ENCODE measurements at regions not wholly inside any gene's neighbourhood (a gene's known extent, or its start where the extent isn't known, plus 50 kb on each side); places are given as distances from the start of the nearest gene placed in this dataset.

GRCh38 chr5:2156358-2157059, 273.8 kb upstream of the IRX4 start:
- Histone ChIP-seq H3K9ac (ENCODE audit: low read length) (no peak overlapping the region), H3K9me3 (ENCODE audit: low read length) (no peaks in the 10 kb centered on the region), H3F3A (ENCODE audit: insufficient read depth, low read length, poor library complexity, severe bottlenecking) (no peaks in the 10 kb centered on the region), H3K9me2 (ENCODE audit: insufficient read depth, low read length) (no peaks in the 10 kb centered on the region), H3K27me3 (ENCODE audit: insufficient read depth, low read depth, low read length) (no peaks in the 10 kb centered on the region), H4K20me1 (ENCODE audit: insufficient read depth) (no peaks in the 10 kb centered on the region), H3K27ac (ENCODE audit: low read length) (no peak overlapping the region), H2AFZ (ENCODE audit: low read depth, low read length) (no peak overlapping the region), H3K79me2 (replicated peaks; ENCODE audit: insufficient read depth, low read length) (no peaks in the 10 kb centered on the region), H3K36me3 (ENCODE audit: insufficient read depth, low read length) (no peaks in the 10 kb centered on the region), H3K4me2 (ENCODE audit: low read length) (no peak overlapping the region), H3K4me3 (ENCODE audit: low read length) (no peak overlapping the region)
- TF ChIP-seq SMC3 (conservative IDR thresholded peaks at IDR 0.05; ENCODE audit: poor library complexity), result no peak
- no peak for TF ChIP-seq TAF1 (IDR thresholded peaks at IDR 0.05; ENCODE audit: low read depth)
- TF ChIP-seq MXI1 (conservative IDR thresholded peaks at IDR 0.05; ENCODE audit: poor library complexity, severe bottlenecking), result no peak
- TF ChIP-seq POLR2AphosphoS5 (IDR thresholded peaks at IDR 0.05), result no peak
- no peak for TF ChIP-seq RAD21 (conservative IDR thresholded peaks at IDR 0.05)
- TF ChIP-seq, protein P1, sequence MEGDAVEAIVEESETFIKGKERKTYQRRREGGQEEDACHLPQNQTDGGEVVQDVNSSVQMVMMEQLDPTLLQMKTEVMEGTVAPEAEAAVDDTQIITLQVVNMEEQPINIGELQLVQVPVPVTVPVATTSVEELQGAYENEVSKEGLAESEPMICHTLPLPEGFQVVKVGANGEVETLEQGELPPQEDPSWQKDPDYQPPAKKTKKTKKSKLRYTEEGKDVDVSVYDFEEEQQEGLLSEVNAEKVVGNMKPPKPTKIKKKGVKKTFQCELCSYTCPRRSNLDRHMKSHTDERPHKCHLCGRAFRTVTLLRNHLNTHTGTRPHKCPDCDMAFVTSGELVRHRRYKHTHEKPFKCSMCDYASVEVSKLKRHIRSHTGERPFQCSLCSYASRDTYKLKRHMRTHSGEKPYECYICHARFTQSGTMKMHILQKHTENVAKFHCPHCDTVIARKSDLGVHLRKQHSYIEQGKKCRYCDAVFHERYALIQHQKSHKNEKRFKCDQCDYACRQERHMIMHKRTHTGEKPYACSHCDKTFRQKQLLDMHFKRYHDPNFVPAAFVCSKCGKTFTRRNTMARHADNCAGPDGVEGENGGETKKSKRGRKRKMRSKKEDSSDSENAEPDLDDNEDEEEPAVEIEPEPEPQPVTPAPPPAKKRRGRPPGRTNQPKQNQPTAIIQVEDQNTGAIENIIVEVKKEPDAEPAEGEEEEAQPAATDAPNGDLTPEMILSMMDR (IDR thresholded peaks at IDR 0.05; ENCODE audit: poor library complexity, severe bottlenecking), result no peak
- no peak for TF ChIP-seq EZH2 (IDR thresholded peaks at IDR 0.05; ENCODE audit: borderline replicate concordance, insufficient read depth, low read length, poor library complexity, severe bottlenecking)
- no peak for TF ChIP-seq EP300 (conservative IDR thresholded peaks at IDR 0.05; ENCODE audit: poor library complexity, severe bottlenecking)
- no peak for TF ChIP-seq REST (IDR thresholded peaks at IDR 0.05; ENCODE audit: borderline replicate concordance)

- no peak overlapping the region for H3K27ac ChIP-seq (ENCODE audit: low read length)
- H3K9me3 ChIP-seq (ENCODE audit: low read length), result no peaks in the 10 kb centered on the region
- no peak overlapping the region for H3K9ac ChIP-seq (ENCODE audit: low read length)
- H3K4me2 ChIP-seq (ENCODE audit: low read length), result no peak overlapping the region
- TF ChIP-seq RAD21 (conservative IDR thresholded peaks at IDR 0.05) (no peak), EP300 (conservative IDR thresholded peaks at IDR 0.05; ENCODE audit: poor library complexity, severe bottlenecking) (no peak), POLR2AphosphoS5 (IDR thresholded peaks at IDR 0.05) (no peak), MXI1 (conservative IDR thresholded peaks at IDR 0.05; ENCODE audit: poor library complexity, severe bottlenecking) (no peak), TAF1 (IDR thresholded peaks at IDR 0.05; ENCODE audit: low read depth) (no peak), EZH2 (IDR thresholded peaks at IDR 0.05; ENCODE audit: borderline replicate concordance, insufficient read depth, low read length, poor library complexity, severe bottlenecking) (no peak), SMC3 (conservative IDR thresholded peaks at IDR 0.05; ENCODE audit: poor library complexity) (no peak), REST (IDR thresholded peaks at IDR 0.05; ENCODE audit: borderline replicate concordance) (no peak)
- TF ChIP-seq, protein P1 (IDR thresholded peaks at IDR 0.05; ENCODE audit: poor library complexity, severe bottlenecking), result no peak
- H3K4me3 ChIP-seq (ENCODE audit: low read length), result no peak overlapping the region
- no peaks in the 10 kb centered on the region for H3K9me2 ChIP-seq (ENCODE audit: insufficient read depth, low read length)
- H2AFZ ChIP-seq (ENCODE audit: low read depth, low read length), result no peak overlapping the region
- no peaks in the 10 kb centered on the region for H3F3A ChIP-seq (ENCODE audit: insufficient read depth, low read length, poor library complexity, severe bottlenecking)
- no peaks in the 10 kb centered on the region for H3K79me2 ChIP-seq (replicated peaks; ENCODE audit: insufficient read depth, low read length)
- H3K36me3 ChIP-seq (ENCODE audit: insufficient read depth, low read length), result no peaks in the 10 kb centered on the region
- no peaks in the 10 kb centered on the region for H3K27me3 ChIP-seq (ENCODE audit: insufficient read depth, low read depth, low read length)
- H4K20me1 ChIP-seq (ENCODE audit: insufficient read depth), result no peaks in the 10 kb centered on the region
Observed at GRCh38 chr5:2155556-2155955, 272.8 kb upstream of the IRX4 start.

Measured in neural cell (in vitro differentiated cells).